ENCODE measurements at regions not wholly inside any gene's neighbourhood (a gene's known extent, or its start where the extent isn't known, plus 50 kb on each side); places are given as distances from the start of the nearest gene placed in this dataset.

GRCh38 chr13:104779311-104779993, 1713.2 kb upstream of the SLC10A2 start:
- DNase-seq = peak; percentile 37

DNA sequence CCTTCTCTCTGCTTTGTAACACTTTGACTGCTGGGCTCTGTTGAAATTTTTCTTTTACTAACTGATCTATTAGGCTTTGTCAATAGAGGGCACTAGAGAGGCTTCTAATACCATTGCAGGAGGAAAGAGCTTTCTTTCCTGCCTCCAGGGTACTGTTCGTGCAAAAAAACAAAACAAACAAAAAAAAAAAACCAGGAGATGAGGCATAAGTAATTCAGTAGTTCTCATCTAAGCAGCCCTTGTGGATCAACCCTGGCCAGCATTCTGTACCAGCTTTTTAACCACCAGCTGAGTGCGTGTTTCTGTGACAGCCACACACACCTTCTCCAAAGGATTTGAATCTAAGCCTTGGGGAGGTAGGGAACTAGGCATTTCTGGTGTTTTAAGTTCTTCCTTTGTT, 1707.6 kb upstream of the SLC10A2 start:
- DNase-seq = peak; percentile 54

GRCh38 chr13:104769545-104769944, 1703.3 kb upstream of the SLC10A2 start:
- no peak for DNase-seq

DNA sequence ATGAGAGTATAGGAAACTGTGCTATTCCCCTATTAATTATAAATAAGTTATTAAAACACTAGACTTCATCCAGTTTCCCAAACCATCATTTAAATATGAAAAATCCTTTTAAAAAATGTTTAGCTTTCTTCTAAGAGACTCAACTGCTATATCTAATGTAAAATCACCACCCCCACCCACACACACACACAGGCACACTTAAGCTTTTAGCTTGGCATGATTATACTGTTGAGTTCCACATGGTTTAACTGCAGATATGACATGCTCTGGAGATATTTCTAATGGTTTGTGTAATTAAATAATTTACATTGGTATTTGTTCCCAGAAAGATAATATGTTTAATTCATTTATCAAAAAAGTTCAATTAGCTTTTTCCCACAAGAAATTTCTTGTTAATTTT, 1700.1 kb upstream of the SLC10A2 start:
- no peak for DNase-seq

DNA sequence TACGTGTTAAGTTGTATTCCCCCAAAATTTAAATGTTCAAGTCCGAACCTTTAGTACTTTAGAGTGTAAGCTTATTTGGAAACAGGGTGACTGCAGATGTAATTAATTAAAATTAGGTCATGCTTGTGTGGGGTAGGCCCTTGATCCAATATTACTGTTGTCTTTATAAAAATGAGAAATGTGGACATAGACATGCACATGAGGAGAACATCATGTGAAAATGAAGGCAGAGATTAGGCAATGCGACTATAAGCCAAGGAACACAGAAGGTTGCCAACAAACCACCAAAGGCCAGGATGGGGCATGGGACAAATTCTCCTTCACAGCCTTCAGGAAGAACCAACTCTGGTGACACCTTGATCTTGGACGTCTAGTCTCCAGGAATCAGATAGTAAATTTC, 1698.4 kb upstream of the SLC10A2 start:
- DNase-seq = no peak

DNA sequence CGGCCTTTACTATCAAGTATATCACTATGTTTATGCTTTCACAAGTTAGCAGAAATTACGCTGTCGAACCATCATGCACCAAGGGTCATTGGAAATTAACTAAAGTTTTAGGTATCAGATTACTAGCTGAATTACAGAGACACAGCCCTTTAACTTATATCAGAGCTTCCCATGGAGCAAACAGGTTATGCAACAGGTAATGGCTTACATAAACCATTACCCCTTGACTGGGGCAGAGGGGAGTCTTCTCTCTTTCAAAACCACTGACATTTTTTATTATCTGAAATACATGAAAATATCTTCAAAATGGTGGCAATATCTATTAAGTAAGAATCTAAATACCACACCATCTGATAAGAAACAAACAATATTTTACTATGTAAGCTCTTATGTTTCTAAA, 1692.9 kb upstream of the SLC10A2 start:
- DNase-seq = no peak

DNA sequence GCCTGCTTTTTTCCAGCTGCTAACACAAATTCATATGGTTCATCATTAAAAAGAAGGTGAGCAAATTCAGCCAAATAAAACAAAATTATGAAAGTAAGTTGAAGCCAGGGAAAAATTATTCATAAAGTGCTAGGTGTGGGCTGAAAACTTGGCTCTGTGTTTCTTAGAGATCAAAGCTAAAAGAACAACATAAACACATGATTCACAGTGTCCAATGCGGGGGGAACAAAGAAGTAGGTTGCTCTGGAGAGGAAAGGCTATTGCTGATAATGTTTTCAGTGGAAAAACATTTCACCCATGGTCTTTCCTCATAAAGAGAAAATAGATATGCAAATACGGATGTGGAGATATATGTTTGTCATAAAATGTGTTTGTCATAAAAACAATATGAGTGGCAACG, 1691.5 kb upstream of the SLC10A2 start:
- no peak for DNase-seq

- DNase-seq = no peak
These were observed 1684.2 kb upstream of the SLC10A2 start for GRCh38 chr13:104750377-104750776.

DNA sequence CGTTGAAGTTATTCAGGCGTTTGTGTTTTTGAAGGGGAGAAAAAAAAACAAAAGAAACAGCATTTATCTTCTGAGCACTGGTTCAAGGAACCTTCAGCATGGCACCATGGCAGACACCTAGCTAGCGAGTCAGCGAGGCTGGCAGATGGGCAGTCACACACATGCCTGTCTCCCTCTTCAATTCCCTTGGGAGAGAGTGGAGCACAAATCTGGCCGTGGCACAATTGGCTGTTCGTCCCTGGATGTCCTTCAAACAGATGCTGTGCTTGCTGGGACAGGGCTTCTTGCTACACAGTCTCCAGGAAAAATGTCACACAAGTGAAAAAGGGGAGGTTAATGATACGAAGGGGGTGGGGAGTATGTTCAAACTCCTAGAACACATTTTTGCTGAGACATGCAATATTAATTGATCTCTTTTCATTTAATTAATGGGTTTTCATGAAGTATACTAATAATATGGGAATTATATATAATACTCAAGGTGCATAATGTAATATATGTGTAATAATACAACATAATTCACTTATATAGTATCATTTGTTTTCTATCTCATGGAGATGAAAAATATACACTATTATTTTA, 1674.5 kb upstream of the SLC10A2 start:
- no peak for DNase-seq

DNA sequence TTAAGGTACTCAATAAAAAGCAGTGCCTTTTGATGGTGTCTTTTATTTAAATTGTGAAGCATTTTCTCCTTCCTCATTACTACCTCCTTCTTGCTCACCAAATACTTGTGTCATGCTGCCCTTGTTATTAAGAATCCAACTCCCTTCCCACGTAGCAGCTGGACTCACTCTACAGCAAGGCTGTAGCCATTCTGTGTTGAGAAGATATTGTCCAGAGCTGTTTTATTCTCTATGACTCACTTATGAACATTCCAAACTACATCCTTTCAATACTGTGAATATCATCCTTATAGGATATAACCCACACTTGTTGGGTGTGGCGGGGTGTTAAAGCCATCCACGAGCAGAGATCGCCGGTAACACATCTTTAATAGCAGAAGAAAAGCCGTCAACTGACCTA, 1671.5 kb upstream of the SLC10A2 start:
- DNase-seq = no peak

DNA sequence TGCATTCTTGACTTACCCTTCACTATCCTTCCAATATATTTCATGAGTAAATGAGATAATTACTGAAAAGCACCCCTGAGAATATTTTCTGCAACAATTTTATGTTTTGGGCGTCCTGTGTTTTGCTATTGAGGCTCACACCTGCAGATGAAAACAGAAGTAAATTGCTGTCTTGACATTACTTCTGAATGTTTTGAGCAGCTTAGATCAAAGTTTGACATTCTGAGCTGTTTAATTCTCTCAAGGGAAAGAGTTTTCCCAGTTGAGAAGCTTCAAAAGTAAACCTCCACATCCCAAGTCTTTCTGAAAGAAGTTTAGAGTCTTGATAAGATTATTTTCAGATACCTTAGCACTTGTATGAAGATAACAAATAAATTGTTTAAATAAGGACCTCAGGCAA, 1667.2 kb upstream of the SLC10A2 start:
- no peak for DNase-seq

- DNase-seq = no peak
These were observed 1648.9 kb upstream of the SLC10A2 start for GRCh38 chr13:104715111-104715510.

DNA sequence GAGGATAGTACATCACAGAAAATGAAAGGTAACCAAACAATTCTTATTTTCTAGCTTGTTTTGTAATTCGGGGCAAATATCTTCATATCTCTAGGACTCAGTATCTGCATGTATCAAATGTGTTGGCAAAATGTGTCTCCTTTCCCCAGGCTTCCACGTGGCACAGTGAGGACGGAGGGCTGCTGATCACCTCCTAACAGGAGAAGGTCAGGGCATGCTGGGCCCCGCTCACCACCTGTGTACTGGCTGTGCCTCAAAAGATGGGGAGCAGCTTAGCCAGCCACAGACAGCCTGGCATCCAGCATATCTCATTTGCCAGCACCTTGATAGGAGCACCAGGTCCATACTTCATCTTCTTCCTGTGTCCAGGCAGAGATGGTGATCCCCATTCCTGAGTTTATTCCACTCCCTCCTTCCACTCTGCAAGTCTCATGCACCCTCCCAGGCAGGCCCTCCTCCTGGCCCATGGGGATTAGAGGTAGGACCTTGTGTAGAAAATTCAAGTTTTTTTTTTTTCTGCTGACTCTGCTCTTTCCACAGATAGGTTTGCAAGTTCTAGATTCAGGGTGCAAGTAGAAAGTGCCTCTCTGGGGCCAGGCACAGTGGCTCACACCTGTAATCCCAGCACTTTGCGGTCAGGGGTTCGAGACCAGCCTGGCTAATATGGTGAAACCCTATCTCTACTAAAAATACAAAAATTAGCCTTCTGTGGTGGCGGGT, 1639.0 kb upstream of the SLC10A2 start:
- no peak for DNase-seq

DNA sequence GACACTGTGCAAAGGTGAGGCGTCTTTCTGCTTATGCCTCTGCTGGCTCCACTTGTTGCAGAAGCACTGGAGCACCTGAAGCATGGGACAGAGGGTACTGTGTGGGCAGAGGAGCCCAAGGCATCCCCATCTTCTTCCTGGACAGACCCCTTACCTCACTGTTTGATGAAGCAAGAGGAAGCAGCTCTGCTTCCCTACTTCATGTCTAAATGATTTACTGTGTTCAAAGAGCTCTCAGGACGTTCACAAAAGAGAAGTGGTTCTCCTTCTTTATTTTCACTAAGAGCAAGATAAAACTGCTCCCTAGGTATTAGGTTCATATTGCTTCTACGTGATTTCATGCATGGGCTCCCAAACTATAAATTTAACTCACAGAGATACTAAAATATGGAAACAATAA, 1635.4 kb upstream of the SLC10A2 start:
- no peak for DNase-seq

DNA sequence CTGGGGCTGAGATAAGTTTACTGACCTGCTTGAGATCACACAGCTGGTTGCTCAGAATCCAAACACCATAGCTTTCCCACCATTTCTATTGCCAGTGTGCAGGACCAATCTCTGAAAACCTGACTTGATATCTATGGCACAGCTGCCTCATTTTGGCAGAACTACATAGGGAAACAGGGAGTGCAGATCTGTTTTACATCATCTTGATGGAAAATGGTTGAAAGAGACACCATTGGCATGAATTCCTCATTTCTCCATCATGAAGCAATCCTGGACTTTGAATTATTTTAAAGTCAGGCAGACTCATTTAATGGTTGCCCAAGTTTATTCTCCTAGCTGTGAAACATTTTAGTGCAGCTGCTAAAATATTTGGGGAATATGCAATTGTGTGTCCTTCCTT, 1628.2 kb upstream of the SLC10A2 start:
- no peak for DNase-seq

DNA sequence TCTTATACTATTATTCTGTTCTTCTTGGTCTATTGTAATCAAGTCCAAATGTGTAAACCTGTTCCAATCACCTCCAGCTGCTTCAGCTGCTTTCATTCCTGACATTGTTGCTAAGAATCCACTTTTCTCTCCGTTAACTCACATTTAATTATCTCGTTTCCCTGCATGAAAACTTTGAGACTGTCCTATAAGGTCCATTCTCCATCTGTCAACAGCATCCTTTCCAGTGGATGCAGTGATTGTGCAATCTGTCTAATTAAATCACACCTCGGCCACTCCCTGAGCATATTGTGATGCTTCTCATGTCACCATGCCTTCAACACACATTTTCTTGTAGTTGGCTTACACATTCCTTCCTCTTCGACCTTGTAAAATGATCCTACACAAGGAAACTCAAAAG, 1626.9 kb upstream of the SLC10A2 start:
- DNase-seq = no peak

DNA sequence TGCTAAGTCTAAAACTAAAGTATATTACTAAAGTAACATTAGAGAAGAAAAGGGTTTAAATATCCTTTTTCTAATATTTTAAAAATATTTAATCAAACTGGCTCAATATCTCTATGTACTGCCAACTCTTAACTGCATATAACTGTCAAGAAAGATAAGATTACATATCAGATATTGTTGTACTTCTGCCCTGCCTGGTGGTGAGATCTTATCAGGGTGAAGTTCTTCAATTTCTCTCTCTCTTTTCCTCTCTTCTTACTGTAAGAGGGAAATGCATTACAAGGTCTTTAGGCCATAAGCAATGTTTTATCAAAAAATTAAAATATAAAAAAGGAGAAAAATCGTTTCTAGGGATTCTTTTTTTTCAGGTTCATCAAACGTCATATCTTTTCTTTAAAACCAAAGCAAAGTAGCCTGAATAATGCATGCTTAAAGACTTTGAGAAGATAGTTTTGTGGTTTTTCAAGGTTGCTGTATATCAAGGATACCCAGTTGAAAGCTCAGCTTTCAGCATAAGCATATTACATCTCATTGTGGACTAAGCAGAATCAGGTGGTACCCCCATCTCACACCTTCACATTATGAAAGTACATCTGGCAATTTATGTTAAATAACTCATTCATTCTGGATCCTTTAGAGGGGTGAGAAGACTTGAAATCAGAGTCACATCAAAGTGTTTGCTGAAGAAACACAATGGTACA, 1625.7 kb upstream of the SLC10A2 start:
- DNase-seq = no peak

- DNase-seq = no peak
These were observed 1620.3 kb upstream of the SLC10A2 start for GRCh38 chr13:104686484-104686883.

- no peak for DNase-seq
These were observed 1617.6 kb upstream of the SLC10A2 start for GRCh38 chr13:104683789-104684188.

DNA sequence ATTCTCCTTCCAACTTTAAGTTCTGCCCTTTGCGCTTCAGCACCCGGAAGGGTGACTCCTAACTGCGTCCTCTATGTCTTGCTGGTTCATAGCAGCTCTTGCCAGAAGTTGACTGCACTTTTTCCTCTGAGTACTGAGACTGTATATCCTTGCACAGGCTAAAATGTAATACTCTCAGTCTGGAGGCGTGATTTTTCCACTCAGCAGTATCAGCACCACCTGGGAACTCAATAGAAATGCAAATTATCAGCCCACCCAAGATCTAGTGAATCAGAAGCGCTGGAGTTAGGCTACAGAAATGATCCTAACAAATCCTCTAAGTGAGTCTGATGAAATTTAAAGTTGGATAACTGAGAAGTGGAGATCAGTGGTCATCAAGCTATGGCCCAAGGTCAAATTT, 1611.9 kb upstream of the SLC10A2 start:
- DNase-seq = no peak

DNA sequence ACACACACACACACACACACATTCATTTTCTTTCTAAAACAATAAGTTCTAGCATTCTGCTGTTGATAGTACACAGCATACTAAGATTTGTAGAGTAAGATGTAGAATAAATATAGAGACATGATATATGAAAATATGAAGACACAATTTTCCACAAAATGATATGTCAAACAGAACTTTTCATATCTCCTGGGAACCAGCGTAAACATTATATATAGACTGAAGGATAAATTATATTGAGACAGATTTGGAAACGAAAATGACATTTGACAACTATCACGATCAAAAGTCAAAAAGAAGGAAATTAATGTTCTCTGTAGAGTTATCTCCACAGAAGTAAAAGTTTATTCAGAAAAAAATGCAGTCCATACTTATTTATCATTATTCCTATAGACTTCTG, 1605.7 kb upstream of the SLC10A2 start:
- DNase-seq = no peak

DNA sequence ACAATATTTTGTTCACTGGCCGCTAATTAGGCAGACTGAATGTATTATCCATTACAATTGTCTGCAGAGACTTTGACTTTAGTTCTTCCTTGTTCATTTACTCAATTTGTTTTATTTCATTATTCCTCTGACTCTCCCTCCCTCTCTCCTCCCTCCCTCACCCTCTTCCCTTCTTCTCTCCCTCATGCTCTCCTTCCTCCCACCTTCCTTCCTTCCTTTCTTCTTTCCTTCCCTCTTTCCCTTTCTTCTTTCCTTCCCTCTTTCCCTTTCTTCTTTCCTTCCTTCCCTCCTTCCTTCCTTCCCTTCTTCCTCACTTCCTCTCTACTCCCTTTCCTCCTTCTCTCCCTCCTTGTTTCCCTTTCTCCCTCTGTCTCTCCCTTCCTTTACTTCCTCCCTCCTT, 1591.0 kb upstream of the SLC10A2 start:
- DNase-seq = no peak

DNA sequence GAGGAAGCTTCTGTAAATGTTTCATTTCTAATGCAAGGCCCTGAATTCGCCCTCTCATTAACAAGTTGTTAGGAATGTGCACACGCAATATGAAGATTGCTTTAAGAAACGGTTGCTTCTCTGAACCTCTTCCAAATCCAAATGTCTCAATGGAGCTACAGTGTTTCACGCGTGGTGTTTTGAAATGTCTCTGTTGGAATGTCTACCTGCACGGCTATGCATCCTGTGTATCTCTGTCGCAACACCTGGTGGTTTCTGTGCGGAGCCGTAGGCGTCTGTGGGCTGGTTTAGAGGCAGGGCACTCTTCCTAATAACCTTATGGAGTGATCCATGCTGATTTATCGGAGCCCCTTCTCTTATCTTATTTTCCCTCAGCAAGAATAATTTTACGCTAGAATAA, 1584.2 kb upstream of the SLC10A2 start:
- peak; percentile 26 for DNase-seq

DNA sequence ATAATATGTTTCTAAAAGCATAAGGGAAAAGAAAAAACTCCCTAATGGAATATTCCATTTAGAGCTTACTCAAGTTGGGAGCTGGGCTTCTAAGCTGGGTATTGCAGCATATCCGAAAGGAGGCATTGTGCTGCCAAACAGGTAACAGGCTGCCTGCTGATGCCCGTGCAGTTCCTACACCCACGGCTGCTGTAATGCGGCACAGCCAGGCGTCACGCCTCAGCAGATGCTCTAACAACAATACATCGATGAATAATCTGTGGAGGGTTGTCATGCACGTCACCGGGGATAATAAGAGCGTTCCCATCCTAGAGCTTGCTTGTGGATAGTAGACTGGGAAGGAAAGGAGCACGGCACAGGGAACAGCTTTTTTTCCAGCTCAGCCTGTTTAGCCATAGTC, 1582.1 kb upstream of the SLC10A2 start:
- no peak for DNase-seq

All from NCI-H1105 (cell line).